Urothelium cell line (cell line): ENCODE measurements at regions not wholly inside any gene's neighbourhood (a gene's known extent, or its start where the extent isn't known, plus 50 kb on each side); places are given as distances from the start of the nearest gene placed in this dataset.
A peak's percentile ranks its signal among the peaks of the same experiment; 100 is the strongest.

Experiments used
- DNase-seq: peaks from one replicate; pipeline ENCODE4 v3.0.0; 2011; ENCODE audit warnings: low spot score, mixed read lengths
- FAIRE-seq: peaks from 2 replicates; lab custom pipeline; 2011; peaks lifted over from hg19 to GRCh38; lab: Jason Lieb, UNC

GRCh38 chr9:16092142-16093091, 539.6 kb downstream of the CCDC171 start:
- no peak for FAIRE-seq

GRCh38 chr9:16098306-16098705, 545.5 kb downstream of the CCDC171 start:
- DNase-seq (no peak), FAIRE-seq (no peak)

More at GRCh38 chr9:16092142-16093091, 539.6 kb downstream of the CCDC171 start:
- no peak for DNase-seq

GRCh38 chr9:16099732-16100536, 547.1 kb downstream of the CCDC171 start:
- DNase-seq, result no peak

GRCh38 chr9:16100537-16101091, 547.8 kb downstream of the CCDC171 start:
- FAIRE-seq (no peak), DNase-seq (peak; percentile 21)

More at GRCh38 chr9:16099732-16100536, 547.1 kb downstream of the CCDC171 start:
- no peak for FAIRE-seq

GRCh38 chr9:16102154-16102553, 549.3 kb downstream of the CCDC171 start:
- FAIRE-seq, result no peak

GRCh38 chr9:16103620-16104397, 551.0 kb downstream of the CCDC171 start:
- FAIRE-seq (no peak), DNase-seq (no peak)

More at GRCh38 chr9:16102154-16102553, 549.3 kb downstream of the CCDC171 start:
- DNase-seq, result no peak

GRCh38 chr9:16105168-16106020, 552.6 kb downstream of the CCDC171 start:
- FAIRE-seq, result no peak
- no peak for DNase-seq

GRCh38 chr9:16106021-16106571, 553.3 kb downstream of the CCDC171 start:
- FAIRE-seq, result no peak
- DNase-seq, result no peak

GRCh38 chr9:16112116-16112515, 559.3 kb downstream of the CCDC171 start:
- DNase-seq (no peak), FAIRE-seq (no peak)

GRCh38 chr9:16115994-16116393, 563.2 kb downstream of the CCDC171 start:
- DNase-seq (no peak), FAIRE-seq (no peak)

GRCh38 chr9:16118043-16118442, 565.2 kb downstream of the CCDC171 start:
- DNase-seq (no peak), FAIRE-seq (no peak)

- FAIRE-seq (no peak), DNase-seq (no peak)
Observed at GRCh38 chr9:16119261-16120230, 566.7 kb downstream of the CCDC171 start.

GRCh38 chr9:16120231-16120641, 567.4 kb downstream of the CCDC171 start:
- FAIRE-seq (no peak), DNase-seq (no peak)

GRCh38 chr9:16120727-16121126, 567.9 kb downstream of the CCDC171 start:
- no peak for FAIRE-seq

GRCh38 chr9:16121168-16121567, 568.3 kb downstream of the CCDC171 start:
- FAIRE-seq, result no peak
- no peak for DNase-seq

More at GRCh38 chr9:16120727-16121126, 567.9 kb downstream of the CCDC171 start:
- no peak for DNase-seq

GRCh38 chr9:16121601-16122286, 568.9 kb downstream of the CCDC171 start:
- FAIRE-seq (no peak), DNase-seq (no peak)

- DNase-seq, result no peak
- no peak for FAIRE-seq
Observed at GRCh38 chr9:16125629-16126028, 572.8 kb downstream of the CCDC171 start.
